LoVo (cell line): ENCODE measurements at regions not wholly inside any gene's neighbourhood (a gene's known extent, or its start where the extent isn't known, plus 50 kb on each side); places are given as distances from the start of the nearest gene placed in this dataset.
"Not testable (repeated sequence)": the region's sequence is repeated elsewhere in the genome, so short reads cannot be mapped to it uniquely, and the experiment has no call there.

ENCODE experiments used
- DNase-seq: peaks from one replicate; pipeline ENCODE4 v3.0.0-alpha.2; 2016; ENCODE audit warnings: low spot score

- no peak for DNase-seq
These were observed 189.2 kb upstream of the NR4A3 start for GRCh38 chr9:99632349-99633038.

GRCh38 chr9:99633265-99633664, 188.4 kb upstream of the NR4A3 start:
- DNase-seq: no peak

GRCh38 chr9:99634186-99634585, 187.5 kb upstream of the NR4A3 start:
- no peak for DNase-seq

GRCh38 chr9:99635032-99635431, 186.7 kb upstream of the NR4A3 start:
- no peak for DNase-seq

GRCh38 chr9:99637641-99638040, 184.0 kb upstream of the NR4A3 start:
- no peak for DNase-seq

DNA sequence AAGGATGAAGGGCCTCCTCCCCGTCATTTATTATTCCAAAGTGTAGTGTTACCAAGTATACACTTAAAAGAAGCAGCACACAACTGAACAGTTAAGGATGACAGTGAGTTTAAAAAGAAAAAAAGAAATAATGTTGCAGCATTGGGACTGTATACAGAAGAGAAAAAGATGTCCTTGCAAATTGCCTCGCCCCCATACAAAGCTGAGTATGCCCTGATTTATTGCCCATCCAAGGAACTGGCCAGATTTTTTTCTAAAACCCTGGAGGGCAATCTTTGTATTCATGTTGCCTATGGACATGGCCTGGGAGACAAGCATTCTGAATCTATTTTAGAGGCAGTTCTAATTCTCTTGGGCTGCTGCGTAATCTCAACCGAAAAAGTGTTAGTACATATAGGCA, 182.7 kb upstream of the NR4A3 start:
- no peak for DNase-seq

DNA sequence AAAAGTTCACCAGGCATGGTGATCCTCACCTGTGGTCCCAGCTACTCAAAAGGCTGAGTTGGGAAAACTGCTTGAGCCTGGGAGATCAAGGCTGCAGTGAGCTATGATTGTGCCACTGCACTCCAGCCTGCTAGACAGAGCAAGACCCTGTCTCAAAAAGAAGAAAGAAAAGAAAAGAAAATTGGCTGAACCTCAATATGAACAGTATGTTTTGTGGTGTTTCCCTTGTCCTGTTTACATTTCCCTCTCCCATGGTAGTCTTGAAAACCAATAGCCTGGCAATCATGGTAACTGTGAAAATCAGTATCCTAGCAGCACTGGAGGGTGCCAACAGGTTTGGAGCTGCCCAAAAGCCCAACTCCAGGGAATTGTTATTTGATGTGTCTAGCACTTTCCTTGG, 174.1 kb upstream of the NR4A3 start:
- DNase-seq: no peak

- DNase-seq: no peak
These were observed 171.4 kb upstream of the NR4A3 start for GRCh38 chr9:99650187-99650874.

- no peak for DNase-seq
These were observed 161.5 kb upstream of the NR4A3 start for GRCh38 chr9:99660191-99660636.

DNA sequence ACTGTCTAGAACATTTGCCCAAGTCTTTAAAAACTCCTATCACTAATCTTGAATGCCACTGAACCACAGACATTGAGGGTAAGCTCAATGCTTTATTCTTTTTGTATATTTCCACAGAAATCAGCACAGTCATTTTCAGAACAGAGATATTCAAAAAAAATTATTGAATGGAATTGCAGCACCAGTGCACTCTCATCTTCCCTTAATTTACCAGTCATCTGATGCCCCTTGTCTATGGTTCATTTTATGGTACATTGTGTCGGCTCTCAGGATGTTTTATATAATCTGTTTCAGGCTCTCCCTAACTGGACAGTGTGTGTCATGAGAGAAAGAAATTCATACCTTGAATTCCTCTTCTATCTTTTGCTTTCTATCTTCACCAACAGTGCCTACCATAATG, 158.4 kb upstream of the NR4A3 start:
- DNase-seq: no peak

DNA sequence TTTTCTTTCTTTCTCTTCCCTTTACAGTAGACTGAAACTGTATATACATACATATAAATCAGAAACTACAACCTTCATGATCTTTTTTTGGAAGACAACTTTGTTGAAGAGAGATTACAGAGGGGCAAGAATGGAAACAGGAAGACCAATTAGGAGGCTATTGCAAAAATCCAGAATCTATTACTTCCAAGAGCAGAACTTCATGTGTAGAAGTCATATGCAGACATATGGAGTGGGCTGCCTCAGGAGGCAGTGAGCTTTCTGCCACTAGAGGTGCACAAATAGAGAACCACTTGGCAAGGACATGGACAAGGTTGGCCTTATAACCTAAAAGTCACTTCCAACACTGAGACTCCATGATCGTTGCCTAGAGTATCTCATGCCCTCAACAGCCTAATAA, 157.8 kb upstream of the NR4A3 start:
- DNase-seq: no peak

- DNase-seq: no peak
These were observed 155.1 kb upstream of the NR4A3 start for GRCh38 chr9:99666571-99666970.

DNA sequence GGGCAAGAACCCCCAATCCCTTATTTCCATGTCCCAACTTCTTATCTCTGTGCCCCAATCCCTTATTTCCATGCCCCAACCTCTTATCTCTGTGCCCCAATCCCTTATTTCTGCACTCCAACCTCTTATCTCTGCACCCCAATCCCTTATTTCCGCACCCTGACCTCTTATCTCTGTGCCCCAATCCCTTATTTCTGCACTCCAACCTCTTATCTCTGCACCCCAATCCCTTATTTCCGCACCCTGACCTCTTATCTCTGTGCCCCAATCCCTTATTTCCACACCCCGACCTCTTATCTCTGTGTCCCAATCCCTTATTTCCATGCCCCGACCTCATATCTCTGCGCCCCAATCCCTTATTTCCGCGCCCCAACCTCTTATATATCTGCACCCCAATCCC, 150.8 kb upstream of the NR4A3 start:
- DNase-seq: not testable (repeated sequence)

DNA sequence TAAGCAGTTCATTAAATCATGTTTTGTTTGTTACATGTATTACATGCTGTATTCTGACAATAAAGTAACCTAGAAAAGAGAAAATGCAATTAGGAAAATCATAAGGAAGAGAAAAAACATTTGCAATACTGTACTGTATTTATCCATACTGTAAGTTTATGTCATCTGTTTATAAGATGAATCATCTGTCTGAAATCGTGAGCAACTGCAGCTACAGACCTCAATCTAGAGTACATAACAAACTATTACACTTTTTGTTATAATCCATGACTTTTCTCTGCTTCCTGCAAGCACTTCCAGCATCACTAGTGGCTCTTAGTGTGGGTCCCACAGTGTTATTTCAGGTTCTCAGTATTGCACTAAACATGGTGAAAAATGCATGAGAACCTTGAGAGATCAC, 144.4 kb upstream of the NR4A3 start:
- DNase-seq: no peak

DNA sequence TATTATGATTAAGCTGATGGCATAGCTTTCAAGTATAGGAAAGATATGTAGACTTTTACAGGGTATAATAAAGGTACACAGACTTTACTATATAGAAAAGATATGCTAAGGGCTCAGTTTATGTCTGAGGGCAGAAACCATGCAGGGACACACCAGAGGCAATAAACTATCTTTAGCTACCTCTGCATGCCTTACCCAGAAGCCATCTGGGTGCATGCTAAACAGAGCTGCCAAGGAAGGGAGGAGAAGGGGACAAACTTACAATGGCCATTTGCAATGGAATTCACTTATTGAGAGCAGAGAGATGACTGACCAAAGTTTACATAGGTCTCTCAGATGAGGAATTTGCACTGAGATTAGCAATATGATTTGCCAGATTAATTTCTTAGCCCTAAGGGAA, 143.1 kb upstream of the NR4A3 start:
- DNase-seq: no peak

- DNase-seq: no peak
These were observed 141.5 kb upstream of the NR4A3 start for GRCh38 chr9:99680191-99680590.

DNA sequence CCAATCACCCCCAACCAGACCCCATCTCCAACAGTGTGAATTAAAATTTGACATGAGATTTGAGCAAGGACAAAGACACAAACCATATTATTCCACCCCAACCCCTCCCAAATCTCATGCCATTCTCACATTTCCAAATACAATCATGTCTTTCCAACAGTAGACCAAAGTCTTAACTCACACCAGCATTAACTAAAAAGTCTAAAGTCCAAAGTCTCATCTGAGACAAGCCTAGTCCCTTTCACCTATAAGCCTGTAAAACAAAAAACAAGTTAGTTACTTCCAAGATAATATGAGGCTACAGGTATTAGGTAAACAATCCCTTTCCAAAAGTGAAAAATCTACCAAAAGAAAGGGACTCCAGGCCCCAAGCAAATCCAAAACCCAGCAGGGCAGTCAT, 140.6 kb upstream of the NR4A3 start:
- no peak for DNase-seq

DNA sequence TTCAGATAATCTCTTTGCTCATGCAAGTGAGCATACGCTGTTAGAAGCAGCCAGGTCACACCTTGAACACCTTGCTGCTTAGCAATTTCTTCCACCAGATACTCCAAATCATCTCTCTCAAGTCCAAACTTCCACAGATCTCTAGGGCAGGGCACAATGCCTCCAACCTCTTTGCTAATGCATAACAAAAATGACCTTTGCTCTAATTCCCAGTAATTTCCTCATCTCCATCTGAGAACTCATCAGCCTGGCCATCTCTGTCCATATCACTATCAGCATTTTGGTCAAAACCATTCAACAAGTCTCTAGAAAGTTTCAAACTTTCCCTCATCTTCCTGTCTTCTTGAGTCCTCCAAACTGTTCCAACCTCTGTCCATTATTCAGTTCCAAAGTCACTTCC, 139.3 kb upstream of the NR4A3 start:
- DNase-seq: no peak

GRCh38 chr9:99682870-99683269, 138.8 kb upstream of the NR4A3 start:
- DNase-seq: no peak

GRCh38 chr9:99690573-99690972, 131.1 kb upstream of the NR4A3 start:
- DNase-seq: no peak

DNA sequence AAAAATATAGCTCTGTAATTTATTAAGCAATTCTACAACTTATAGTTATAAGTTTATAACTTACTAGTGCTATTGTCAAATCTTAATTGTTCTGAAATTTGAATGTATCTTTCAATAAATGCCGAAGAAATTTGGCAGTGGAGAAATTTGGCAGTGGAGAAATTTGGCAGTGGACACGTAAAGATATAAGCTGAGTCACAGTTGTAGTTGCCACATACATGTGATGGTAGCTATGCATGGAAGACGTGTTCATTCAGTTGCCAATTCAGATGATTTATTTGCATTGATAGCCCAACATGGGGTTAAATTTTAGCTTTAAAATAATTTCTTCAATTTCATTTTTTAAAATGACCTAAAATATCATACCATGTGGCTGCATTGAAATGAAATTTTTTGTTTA, 127.8 kb upstream of the NR4A3 start:
- no peak for DNase-seq

DNA sequence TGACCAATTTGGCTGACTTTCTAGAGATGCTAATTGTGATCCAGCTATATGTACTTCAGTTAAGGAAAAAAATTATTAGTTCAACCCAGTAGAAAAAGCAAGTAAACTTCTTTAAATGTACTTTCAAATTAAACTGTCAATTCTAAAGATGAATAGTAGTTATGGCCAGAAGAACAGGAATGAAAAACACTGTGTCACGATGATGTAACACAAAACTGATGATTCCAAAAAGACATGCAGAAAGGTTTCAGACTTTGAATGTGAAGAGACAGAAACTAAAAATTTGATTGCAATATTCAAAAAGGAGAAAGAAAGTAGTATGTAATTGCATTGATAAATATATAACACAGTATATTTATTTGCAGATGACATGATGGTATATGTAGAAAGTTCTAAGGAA, 127.3 kb upstream of the NR4A3 start:
- DNase-seq: no peak

GRCh38 chr9:99699396-99699795, 122.3 kb upstream of the NR4A3 start:
- DNase-seq: no peak

DNA sequence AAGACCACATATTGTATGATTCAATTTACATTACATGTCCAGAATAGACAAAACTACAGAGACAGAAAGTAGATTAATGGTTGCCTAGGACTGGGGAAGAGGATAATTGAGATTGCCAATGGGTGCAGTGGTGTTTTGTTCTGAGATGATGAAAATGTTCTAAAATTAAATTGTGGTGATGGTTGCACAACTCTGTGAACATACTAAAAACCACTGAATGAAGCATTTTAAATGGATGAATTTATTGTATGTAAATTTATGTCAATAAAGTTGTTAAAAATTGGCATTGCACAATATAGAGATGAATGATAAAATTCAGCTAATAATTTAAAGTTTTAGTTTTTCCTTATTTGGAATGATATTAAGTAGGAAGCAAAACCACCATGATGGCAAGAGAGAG, 109.5 kb upstream of the NR4A3 start:
- no peak for DNase-seq
